ENCODE measurements at regions not wholly inside any gene's neighbourhood (a gene's known extent, or its start where the extent isn't known, plus 50 kb on each side); places are given as distances from the start of the nearest gene placed in this dataset.

GRCh38 chr10:23556727-23557440, 118.0 kb downstream of the OTUD1 start:
- H3K79me2 ChIP-seq (ENCODE audit: low read length), result no peaks in the 10 kb centered on the region
- H3F3A ChIP-seq (ENCODE audit: low read length, unreplicated experiment), result no peaks in the 10 kb centered on the region
- H3K9ac ChIP-seq (ENCODE audit: low read length), result no peak overlapping the region
- ATAC-seq (no peak; the same call in 1 of the 2 replicates), DNase-seq (peak; percentile 54)
- peaks cover 18% of the 10 kb centered on the region; the same call in 1 of the 2 replicates for H3K4me1 ChIP-seq (ENCODE audit: insufficient read depth, low read length)
- no peak overlapping the region for H3K27ac ChIP-seq (ENCODE audit: low read length)
- intact Hi-C loops (cut with micrococcal nuclease), result no loop called here
- ChIA-PET CTCF (no interaction called here), POLR2A (ENCODE audit: unreplicated experiment) (no interaction called here)
- H3K4me2 ChIP-seq (ENCODE audit: low read length), result no peak overlapping the region
- H3K4me3 ChIP-seq (ENCODE audit: low read length), result no peak overlapping the region
- no peaks in the 10 kb centered on the region for H3K9me2 ChIP-seq (replicated peaks; ENCODE audit: low read length)
- H3K36me3 ChIP-seq (ENCODE audit: low read depth, low read length), result no peaks in the 10 kb centered on the region
- no peaks in the 10 kb centered on the region for H4K20me1 ChIP-seq (ENCODE audit: low read length)
- TF ChIP-seq EZH2phosphoT487 (IDR thresholded peaks at IDR 0.05; ENCODE audit: borderline replicate concordance, low read length), result no peak
- no peak for TF ChIP-seq CTCF (conservative IDR thresholded peaks at IDR 0.05; ENCODE audit: low read depth, low read length)
- no peak for TF ChIP-seq EZH2 (IDR thresholded peaks at IDR 0.05; ENCODE audit: low read length, unreplicated experiment)
- BruUV-seq (replicated peaks), result no TSS peak
- no peak overlapping the region for H2AFZ ChIP-seq (ENCODE audit: low read length)
- H3K9me3 ChIP-seq (ENCODE audit: low read length), result no peaks in the 10 kb centered on the region
- no peaks in the 10 kb centered on the region for H3K27me3 ChIP-seq (ENCODE audit: low read length)

GRCh38 chr10:23557777-23558176, 118.9 kb downstream of the OTUD1 start:
- Histone ChIP-seq H3K9me3 (ENCODE audit: low read length) (no peaks in the 10 kb centered on the region), H3K4me1 (ENCODE audit: insufficient read depth, low read length) (peaks cover 18% of the 10 kb centered on the region; the same call in 1 of the 2 replicates), H3K9ac (ENCODE audit: low read length) (no peak overlapping the region), H3K36me3 (ENCODE audit: low read depth, low read length) (no peaks in the 10 kb centered on the region), H3K27ac (ENCODE audit: low read length) (no peak overlapping the region), H3K79me2 (ENCODE audit: low read length) (no peaks in the 10 kb centered on the region), H3K4me3 (ENCODE audit: low read length) (no peak overlapping the region), H3K9me2 (replicated peaks; ENCODE audit: low read length) (no peaks in the 10 kb centered on the region), H3F3A (ENCODE audit: low read length, unreplicated experiment) (no peaks in the 10 kb centered on the region), H3K27me3 (ENCODE audit: low read length) (no peaks in the 10 kb centered on the region), H4K20me1 (ENCODE audit: low read length) (no peaks in the 10 kb centered on the region), H3K4me2 (ENCODE audit: low read length) (peak overlapping the region; percentile 44; the same call in 1 of the 2 replicates), H2AFZ (ENCODE audit: low read length) (no peak overlapping the region)
- DNase-seq (no peak), ATAC-seq (no peak)
- POLR2A ChIA-PET (ENCODE audit: unreplicated experiment), result no interaction called here
- TF ChIP-seq EZH2phosphoT487 (IDR thresholded peaks at IDR 0.05; ENCODE audit: borderline replicate concordance, low read length), result no peak
- intact Hi-C loops (cut with micrococcal nuclease), result no loop called here
- CTCF ChIA-PET, result no interaction called here
- no TSS peak for BruUV-seq (replicated peaks)

- H2AFZ ChIP-seq (ENCODE audit: low read length), result no peak overlapping the region
- TF ChIP-seq EZH2 (IDR thresholded peaks at IDR 0.05; ENCODE audit: low read length, unreplicated experiment) (no peak), CTCF (conservative IDR thresholded peaks at IDR 0.05; ENCODE audit: low read depth, low read length) (no peak), EZH2phosphoT487 (IDR thresholded peaks at IDR 0.05; ENCODE audit: borderline replicate concordance, low read length) (no peak)
- no peaks in the 10 kb centered on the region for H3K79me2 ChIP-seq (ENCODE audit: low read length)
- DNase-seq (peak; percentile 25), ATAC-seq (no peak)
- no peaks in the 10 kb centered on the region for H3K9me3 ChIP-seq (ENCODE audit: low read length)
- peaks cover 2% of the 10 kb centered on the region; the same call in 1 of the 2 replicates for H3K27me3 ChIP-seq (ENCODE audit: low read length)
- H3K4me1 ChIP-seq (ENCODE audit: insufficient read depth, low read length), result peaks cover 18% of the 10 kb centered on the region; the same call in 1 of the 2 replicates
- H3K9ac ChIP-seq (ENCODE audit: low read length), result no peak overlapping the region
- intact Hi-C loops (cut with micrococcal nuclease), result no loop called here
- ChIA-PET CTCF (no interaction called here), POLR2A (ENCODE audit: unreplicated experiment) (no interaction called here)
- no TSS peak for BruUV-seq (replicated peaks)
- no peaks in the 10 kb centered on the region for H4K20me1 ChIP-seq (ENCODE audit: low read length)
- H3K27ac ChIP-seq (ENCODE audit: low read length), result no peak overlapping the region
- no peaks in the 10 kb centered on the region for H3K9me2 ChIP-seq (replicated peaks; ENCODE audit: low read length)
- no peaks in the 10 kb centered on the region for H3F3A ChIP-seq (ENCODE audit: low read length, unreplicated experiment)
- peak overlapping the region; percentile 44; the same call in 1 of the 2 replicates for H3K4me2 ChIP-seq (ENCODE audit: low read length)
- H3K4me3 ChIP-seq (ENCODE audit: low read length), result no peak overlapping the region
- H3K36me3 ChIP-seq (ENCODE audit: low read depth, low read length), result no peaks in the 10 kb centered on the region
Observed at GRCh38 chr10:23558361-23558799, 119.5 kb downstream of the OTUD1 start.
